GM21786 (cell line): ENCODE measurements at regions not wholly inside any gene's neighbourhood (a gene's known extent, or its start where the extent isn't known, plus 50 kb on each side); places are given as distances from the start of the nearest gene placed in this dataset.

ENCODE experiments used
- ATAC-seq: cut with Tn5 transposase; IDR thresholded peaks from one replicate; pipeline ENCODE4 v1.9.1; 2021; ENCODE audit not compliant: unreplicated experiment

DNA sequence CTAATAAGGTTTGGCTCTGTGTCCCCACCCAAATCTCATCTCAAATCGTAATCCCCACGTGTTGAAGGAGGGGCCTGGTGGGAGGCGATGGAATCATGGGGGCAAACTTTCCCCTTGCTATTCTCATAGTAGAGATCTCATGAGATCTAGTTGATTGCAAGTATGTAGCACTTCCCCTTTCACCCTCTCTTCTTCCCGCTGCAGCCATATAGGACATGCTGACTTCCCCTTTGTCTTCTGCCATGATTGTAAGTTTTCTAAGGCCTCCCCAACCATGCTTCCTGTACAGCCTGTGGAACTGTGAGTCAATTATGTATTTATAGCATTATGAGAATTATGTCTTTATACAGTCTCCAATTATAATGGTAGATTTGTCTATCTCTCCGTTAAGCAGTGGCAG is 594.5 kb downstream of the ACTR3B start:
- ATAC-seq: no peak

- no peak for ATAC-seq
Observed at GRCh38 chr7:153370092-153370491, 610.5 kb downstream of the ACTR3B start.

GRCh38 chr7:153380636-153381035 is 621.1 kb downstream of the ACTR3B start:
- no peak for ATAC-seq

DNA sequence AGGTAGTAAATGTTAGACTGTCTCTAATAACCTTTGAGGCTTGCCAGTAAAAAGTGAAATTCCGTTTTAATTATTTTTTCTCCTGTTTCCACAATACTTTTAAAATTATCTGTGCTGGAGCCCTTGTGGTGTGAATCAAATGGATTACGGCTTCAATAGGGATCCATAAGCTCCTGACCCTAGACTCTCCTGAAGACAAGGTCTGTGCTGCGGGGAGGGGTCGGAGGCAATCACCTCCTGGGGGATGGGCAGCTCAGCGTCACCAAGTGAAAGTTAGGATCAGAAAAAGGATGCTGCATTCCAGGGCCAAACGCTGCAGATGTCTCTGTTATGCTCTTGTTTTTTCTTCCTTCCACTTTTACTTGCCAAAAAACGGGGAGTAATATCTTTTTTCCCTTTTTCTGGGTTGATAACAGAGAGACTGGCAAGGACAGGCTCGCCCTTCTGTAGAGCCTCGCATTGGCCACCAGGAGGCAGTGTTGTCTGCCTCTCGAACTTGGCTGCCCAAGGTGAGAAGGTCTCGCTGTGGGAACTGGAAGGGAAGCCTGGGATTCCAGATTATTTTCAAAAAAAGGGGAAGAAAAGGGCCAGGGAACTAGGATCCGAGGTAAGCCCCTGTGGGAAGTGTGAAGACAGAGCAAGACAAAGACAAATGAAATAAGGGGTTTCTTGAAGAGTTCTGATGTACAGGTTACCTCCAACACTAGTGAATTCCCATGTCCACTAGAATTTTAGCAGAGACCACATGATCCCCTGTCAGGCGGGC is 621.9 kb downstream of the ACTR3B start:
- peak; percentile 75 for ATAC-seq

GRCh38 chr7:153382641-153383101 is 623.1 kb downstream of the ACTR3B start:
- ATAC-seq: no peak

GRCh38 chr7:153383781-153384180 is 624.2 kb downstream of the ACTR3B start:
- ATAC-seq: no peak

- no peak for ATAC-seq
Observed at GRCh38 chr7:153385502-153385901, 626.0 kb downstream of the ACTR3B start.

- no peak for ATAC-seq
Observed at GRCh38 chr7:153386556-153386955, 627.0 kb downstream of the ACTR3B start.

DNA sequence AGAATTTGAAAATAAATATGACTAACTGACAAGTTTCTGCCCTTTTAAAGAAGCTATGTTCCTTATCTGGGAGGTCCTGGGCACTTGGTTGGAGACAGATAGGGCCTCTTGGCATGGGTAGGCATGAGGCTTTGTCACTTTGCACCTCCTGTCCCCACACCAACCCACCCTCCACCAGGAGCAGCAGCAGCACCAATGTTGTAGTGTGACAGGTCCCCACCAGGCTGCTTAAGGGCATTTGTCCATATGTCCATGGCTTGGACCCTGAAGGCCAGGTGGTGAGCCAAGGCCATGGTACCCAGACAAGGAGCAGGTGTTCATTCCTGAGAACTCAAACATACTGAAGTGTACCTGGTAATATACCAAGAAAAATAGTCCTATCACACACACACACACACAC is 629.1 kb downstream of the ACTR3B start:
- ATAC-seq: no peak

DNA sequence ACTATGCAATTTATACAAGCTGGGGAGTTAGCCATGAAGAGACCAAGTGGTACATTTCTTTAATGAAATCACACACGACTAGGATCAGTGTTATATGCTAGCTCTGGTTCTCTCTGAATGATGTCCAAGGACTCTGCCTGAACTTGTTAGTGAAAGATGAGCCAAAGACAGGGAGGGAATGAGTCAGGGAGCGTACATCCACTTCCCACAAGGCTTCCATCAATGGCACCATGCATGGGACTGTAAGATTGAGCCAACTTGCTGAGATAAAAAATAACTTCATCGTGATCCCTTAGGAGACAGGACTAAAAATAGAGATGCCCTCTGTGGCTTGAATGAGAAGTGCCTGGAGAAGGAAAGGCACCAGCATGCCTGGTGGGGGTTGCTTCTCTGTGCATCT is 629.7 kb downstream of the ACTR3B start:
- no peak for ATAC-seq

DNA sequence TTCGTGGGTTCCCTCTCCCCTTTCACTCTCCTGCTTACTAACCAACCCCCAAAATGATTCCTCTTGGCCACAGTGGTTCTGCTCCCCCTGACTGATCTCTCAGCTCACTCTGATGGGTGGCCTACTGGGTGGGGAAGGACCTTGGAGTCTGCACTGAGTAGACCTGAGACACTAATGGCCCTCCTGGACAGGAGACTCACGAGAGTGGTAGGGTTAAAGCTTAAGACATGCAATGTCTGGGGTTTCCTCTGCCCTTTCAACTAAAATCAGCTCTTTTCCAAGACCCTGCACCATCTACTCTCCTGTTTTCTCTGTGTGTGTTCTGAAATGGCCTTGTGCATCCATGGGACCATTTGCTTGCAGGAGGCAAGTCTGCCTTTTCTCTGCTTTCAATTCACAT is 631.4 kb downstream of the ACTR3B start:
- ATAC-seq: no peak

DNA sequence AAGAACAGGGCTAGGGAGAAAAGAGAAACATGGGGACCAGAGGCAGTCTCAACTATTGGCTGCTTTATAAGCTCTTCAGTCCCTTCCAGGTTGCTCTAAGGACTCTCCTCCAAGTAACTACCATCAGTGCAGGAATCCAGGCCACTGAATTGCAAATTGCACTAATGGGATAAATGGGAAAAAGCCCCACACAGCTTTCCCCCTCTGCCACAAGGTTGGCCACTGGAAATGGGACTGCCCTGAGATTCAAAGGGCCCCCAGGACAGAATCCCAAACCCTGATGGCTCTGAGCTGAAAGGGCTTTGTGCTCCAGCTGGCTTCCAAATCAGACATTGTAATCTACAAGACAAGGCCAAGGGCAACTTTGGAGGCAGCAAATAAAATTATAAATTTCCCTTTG is 633.2 kb downstream of the ACTR3B start:
- no peak for ATAC-seq

DNA sequence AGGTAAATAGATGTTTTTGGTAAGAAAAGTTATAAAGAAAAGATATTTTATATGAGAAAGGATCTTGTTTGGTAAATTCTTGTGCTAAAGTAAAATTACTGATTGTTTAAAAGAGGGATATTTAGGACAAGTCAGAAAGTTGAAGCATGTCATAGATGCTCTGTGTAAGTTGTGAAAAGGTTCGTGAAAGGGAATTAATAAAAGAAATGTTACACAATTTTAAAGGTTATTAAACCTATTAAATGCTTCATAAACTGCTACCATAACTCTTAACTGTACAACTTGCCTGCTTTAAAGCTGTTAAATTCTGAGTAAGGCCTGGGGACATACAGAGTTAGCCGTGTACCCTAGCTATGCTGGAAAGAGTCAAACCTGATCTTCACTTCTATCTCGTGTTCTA is 634.1 kb downstream of the ACTR3B start:
- ATAC-seq: no peak

DNA sequence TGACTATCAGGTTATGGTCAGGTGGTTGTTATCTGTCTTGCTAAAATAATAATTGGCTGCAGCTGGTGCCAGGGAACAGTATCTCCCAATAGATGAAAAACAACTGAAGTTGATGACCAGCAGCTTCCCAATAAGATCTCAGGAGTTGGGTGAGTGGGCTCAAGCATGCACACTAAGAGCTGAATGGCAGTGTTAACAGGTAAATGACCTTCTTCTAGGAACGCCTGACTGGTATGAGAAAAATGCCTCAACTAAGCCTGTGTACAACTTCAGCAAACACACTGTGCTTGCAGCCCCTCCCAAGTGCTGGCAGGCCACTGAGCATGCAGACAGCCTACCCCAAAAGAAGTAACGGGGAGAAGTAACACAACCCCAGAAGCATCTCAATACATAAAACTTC is 636.9 kb downstream of the ACTR3B start:
- ATAC-seq: no peak

DNA sequence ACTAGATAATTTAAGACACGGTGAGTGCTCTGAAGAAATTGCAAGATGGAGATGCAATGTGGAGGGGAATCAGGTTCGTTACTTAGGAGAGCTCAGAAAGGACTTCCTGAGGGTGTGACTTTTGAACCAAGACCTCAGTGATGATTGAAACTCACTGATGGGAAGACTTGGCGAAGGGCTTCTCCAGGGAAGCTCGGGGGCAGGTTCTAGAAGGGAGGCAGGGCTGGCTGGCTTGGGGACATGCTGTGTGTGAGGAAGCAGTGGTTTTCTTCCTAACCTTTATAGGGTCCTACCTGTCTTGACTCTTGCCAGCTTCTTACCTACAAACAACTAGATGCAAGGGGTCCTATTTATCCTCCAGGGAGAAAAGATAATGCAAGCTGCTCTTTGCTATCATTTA is 637.9 kb downstream of the ACTR3B start:
- no peak for ATAC-seq

GRCh38 chr7:153397906-153398305 is 638.4 kb downstream of the ACTR3B start:
- ATAC-seq: no peak

- no peak for ATAC-seq
Observed at GRCh38 chr7:153398370-153398769, 638.8 kb downstream of the ACTR3B start.

DNA sequence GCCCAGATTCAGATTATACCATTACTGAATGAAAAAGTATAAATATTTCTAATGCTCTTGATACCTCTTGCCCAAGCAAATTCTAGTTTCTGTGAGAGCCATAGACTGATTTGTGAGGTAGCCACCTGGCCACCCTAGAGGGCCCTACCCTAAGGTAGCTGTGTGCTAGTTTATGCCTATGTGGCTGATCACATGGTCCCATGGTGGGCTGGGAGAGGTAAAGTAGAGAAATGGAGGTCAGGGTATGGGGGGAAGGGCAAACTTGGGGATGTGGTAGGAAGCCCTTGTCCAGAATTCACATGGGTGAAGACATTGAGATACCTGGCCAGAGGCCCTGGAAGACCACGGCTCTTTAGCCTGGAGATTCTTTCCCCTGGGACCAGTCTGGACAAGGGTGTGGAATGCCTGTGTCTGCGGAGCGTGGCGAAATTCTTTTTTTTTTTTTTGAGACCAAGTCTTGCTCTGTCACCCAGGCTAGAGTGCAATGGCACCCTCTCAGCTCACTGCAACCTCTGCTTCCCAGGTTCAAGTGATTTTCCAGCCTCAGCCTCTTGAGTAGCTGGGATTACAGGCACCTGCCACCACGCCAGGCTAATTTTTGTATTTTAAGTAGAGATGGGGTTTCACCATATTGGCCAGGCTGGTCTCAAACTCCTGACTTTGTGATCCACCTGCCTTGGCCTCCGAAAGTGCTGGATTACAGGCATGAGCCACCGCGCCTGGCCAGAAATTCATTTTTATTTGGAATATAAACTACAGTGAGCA is 639.4 kb downstream of the ACTR3B start:
- ATAC-seq: no peak

DNA sequence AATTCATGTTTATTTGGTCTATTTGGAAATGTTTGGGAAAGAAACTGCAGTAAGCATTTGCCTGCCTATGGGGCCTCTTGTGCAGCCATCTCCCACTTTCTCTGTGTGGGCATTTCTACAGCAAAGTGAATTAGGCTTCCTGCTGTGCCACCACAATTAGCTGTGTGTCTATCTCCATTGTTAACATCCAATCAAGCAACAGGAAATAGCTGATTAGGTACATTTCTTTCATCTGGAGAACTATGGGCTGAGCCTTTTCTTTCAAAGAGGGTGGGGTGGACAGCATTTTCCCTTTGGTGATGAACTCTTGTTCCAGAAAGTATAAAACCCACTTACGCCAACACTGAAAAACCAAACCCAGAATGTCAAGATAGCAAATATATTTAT is 640.0 kb downstream of the ACTR3B start:
- ATAC-seq: no peak

- ATAC-seq: no peak
Observed at GRCh38 chr7:153400735-153401593, 641.4 kb downstream of the ACTR3B start.
